HG03175 (cell line): ENCODE measurements at regions not wholly inside any gene's neighbourhood (a gene's known extent, or its start where the extent isn't known, plus 50 kb on each side); places are given as distances from the start of the nearest gene placed in this dataset.
"Not testable (repeated sequence)": the region's sequence is repeated elsewhere in the genome, so short reads cannot be mapped to it uniquely, and the experiment has no call there.

Experiments used
- ATAC-seq: cut with Tn5 transposase; IDR thresholded peaks from one replicate; pipeline ENCODE4 v1.9.1; 2021; ENCODE audit warnings: mild to moderate bottlenecking, moderate library complexity; ENCODE audit not compliant: unreplicated experiment

- ATAC-seq = no peak
These were observed 198.3 kb downstream of the RPS24 start for GRCh38 chr10:78231939-78232338.

GRCh38 chr10:78236416-78237015, 202.9 kb downstream of the RPS24 start:
- ATAC-seq = no peak

- ATAC-seq = not testable (repeated sequence)
These were observed 204.3 kb downstream of the RPS24 start for GRCh38 chr10:78237951-78238350.

GRCh38 chr10:78247266-78247665, 213.6 kb downstream of the RPS24 start:
- no peak for ATAC-seq

GRCh38 chr10:78247821-78248220, 214.2 kb downstream of the RPS24 start:
- no peak for ATAC-seq

- ATAC-seq = no peak
These were observed 215.2 kb downstream of the RPS24 start for GRCh38 chr10:78248651-78249464.

GRCh38 chr10:78249690-78250089, 216.0 kb downstream of the RPS24 start:
- ATAC-seq = no peak

GRCh38 chr10:78250313-78251015, 216.8 kb downstream of the RPS24 start:
- ATAC-seq = no peak

- ATAC-seq = no peak
These were observed 217.3 kb downstream of the RPS24 start for GRCh38 chr10:78251016-78251385.

- no peak for ATAC-seq
These were observed 218.6 kb downstream of the RPS24 start for GRCh38 chr10:78252286-78252685.

GRCh38 chr10:78253063-78253853, 219.6 kb downstream of the RPS24 start:
- ATAC-seq = no peak

- ATAC-seq = no peak
These were observed 220.3 kb downstream of the RPS24 start for GRCh38 chr10:78254013-78254412.

- ATAC-seq = no peak
These were observed 221.6 kb downstream of the RPS24 start for GRCh38 chr10:78255214-78255613.

- no peak for ATAC-seq
These were observed 222.4 kb downstream of the RPS24 start for GRCh38 chr10:78255796-78256638.

GRCh38 chr10:78258323-78259030, 224.8 kb downstream of the RPS24 start:
- ATAC-seq = no peak

GRCh38 chr10:78259391-78259790, 225.7 kb downstream of the RPS24 start:
- ATAC-seq = no peak

- ATAC-seq = no peak
These were observed 226.5 kb downstream of the RPS24 start for GRCh38 chr10:78260141-78260540.

- no peak for ATAC-seq
These were observed 227.0 kb downstream of the RPS24 start for GRCh38 chr10:78260680-78261079.

- ATAC-seq = no peak
These were observed 227.6 kb downstream of the RPS24 start for GRCh38 chr10:78261291-78261690.

- no peak for ATAC-seq
These were observed 229.2 kb downstream of the RPS24 start for GRCh38 chr10:78262860-78263259.
